ENCODE measurements at regions not wholly inside any gene's neighbourhood (a gene's known extent, or its start where the extent isn't known, plus 50 kb on each side); places are given as distances from the start of the nearest gene placed in this dataset.
"Not testable (repeated sequence)": the region's sequence is repeated elsewhere in the genome, so short reads cannot be mapped to it uniquely, and the experiment has no call there.

DNA sequence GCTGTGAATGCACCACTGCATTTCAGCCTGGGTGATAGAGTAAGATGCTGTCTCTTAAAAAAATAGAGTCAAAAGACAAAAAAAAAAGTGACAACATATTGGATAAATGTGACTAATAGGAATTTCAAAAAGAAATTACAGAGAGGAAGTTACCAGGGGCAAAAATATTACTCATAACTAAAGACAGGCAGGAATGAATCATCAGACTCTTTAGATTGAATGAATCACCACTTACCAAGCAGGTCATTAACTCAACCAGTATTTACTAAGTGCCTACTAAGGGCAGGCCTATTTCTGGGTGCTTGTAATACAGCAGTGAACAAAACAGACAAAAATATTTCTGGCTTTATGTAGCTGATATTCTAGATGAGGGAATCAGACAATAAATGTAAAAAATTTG, 301.3 kb downstream of the UBE2NL start:
- TF ChIP-seq, protein P1, sequence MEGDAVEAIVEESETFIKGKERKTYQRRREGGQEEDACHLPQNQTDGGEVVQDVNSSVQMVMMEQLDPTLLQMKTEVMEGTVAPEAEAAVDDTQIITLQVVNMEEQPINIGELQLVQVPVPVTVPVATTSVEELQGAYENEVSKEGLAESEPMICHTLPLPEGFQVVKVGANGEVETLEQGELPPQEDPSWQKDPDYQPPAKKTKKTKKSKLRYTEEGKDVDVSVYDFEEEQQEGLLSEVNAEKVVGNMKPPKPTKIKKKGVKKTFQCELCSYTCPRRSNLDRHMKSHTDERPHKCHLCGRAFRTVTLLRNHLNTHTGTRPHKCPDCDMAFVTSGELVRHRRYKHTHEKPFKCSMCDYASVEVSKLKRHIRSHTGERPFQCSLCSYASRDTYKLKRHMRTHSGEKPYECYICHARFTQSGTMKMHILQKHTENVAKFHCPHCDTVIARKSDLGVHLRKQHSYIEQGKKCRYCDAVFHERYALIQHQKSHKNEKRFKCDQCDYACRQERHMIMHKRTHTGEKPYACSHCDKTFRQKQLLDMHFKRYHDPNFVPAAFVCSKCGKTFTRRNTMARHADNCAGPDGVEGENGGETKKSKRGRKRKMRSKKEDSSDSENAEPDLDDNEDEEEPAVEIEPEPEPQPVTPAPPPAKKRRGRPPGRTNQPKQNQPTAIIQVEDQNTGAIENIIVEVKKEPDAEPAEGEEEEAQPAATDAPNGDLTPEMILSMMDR (IDR thresholded peaks at IDR 0.05): not testable (repeated sequence)
- TF ChIP-seq EZH2, EZH2phosphoT487 (IDR thresholded peaks at IDR 0.05): not testable (repeated sequence)
